CD14-positive monocyte (primary cell): ENCODE measurements at regions not wholly inside any gene's neighbourhood (a gene's known extent, or its start where the extent isn't known, plus 50 kb on each side); places are given as distances from the start of the nearest gene placed in this dataset.

Experiments
- DNase-seq, 3 donors: peaks; one replicate each; pipeline ENCODE4 v3.0.0-alpha.2; 2011 to 2022
- H2AFZ ChIP-seq: 2 replicates; pipeline ENCODE4 v1.6.0; 2012; ENCODE audit warnings: mild to moderate bottlenecking, low read depth, low read length, inconsistent platforms; ENCODE audit not compliant: insufficient read depth, poor library complexity, severe bottlenecking
- H3K27ac ChIP-seq, 2 donors: 1 replicate in 1 of 2; 2 replicates in 1 of 2; pipeline ENCODE4 v1.5.1; 2012 to 2013; ENCODE audit warnings: low read length in 2 of 2, control low read depth in 1 of 2, inconsistent platforms in 1 of 2, low read depth in 1 of 2, mild to moderate bottlenecking in 1 of 2
- H3K27me3 ChIP-seq, 2 donors: one replicate each; pipeline versions ENCODE4 v1.6.0 to v1.6.1; 2011 to 2013; ENCODE audit warnings: low read length in 2 of 2; ENCODE audit not compliant: control insufficient read depth in 2 of 2, insufficient read depth in 2 of 2
- H3K36me3 ChIP-seq, 2 donors: replicated peaks in 1 of 2; 1 replicate in 1 of 2; 2 replicates in 1 of 2; pipeline versions ENCODE4 v1.5.1 to v1.6.1; 2012 to 2013; ENCODE audit warnings: low read length in 2 of 2, control low read depth in 1 of 2, inconsistent platforms in 1 of 2, mild to moderate bottlenecking in 1 of 2; ENCODE audit not compliant: insufficient read depth in 2 of 2, control insufficient read depth in 1 of 2
- H3K4me1 ChIP-seq, 2 donors: 1 replicate in 1 of 2; 2 replicates in 1 of 2; pipeline versions ENCODE4 v1.5.1 to v1.6.1; 2012 to 2013; ENCODE audit warnings: low read length in 2 of 2, control low read depth in 1 of 2, inconsistent platforms in 1 of 2, mild to moderate bottlenecking in 1 of 2, moderate library complexity in 1 of 2; ENCODE audit not compliant: insufficient read depth in 2 of 2, control insufficient read depth in 1 of 2
- H3K4me2 ChIP-seq: replicated peaks from 2 replicates; pipeline ENCODE3; 2012; ENCODE audit warnings: low read length, moderate library complexity, mild to moderate bottlenecking; ENCODE audit not compliant: poor library complexity, severe bottlenecking; ENCODE audit errors: extremely low read depth
- H3K4me3 ChIP-seq, 3 experiments: fragments of 200-600 bp in 1 of 3; sonication (generic) in 1 of 3; replicated peaks in 1 of 3; 1 replicate in 2 of 3; 2 replicates in 1 of 3; pipeline ENCODE4 v1.5.1; 2011 to 2013; ENCODE audit warnings: low read length in 3 of 3, mild to moderate bottlenecking in 3 of 3, control low read depth in 2 of 3, low read depth in 2 of 3, inconsistent platforms in 1 of 3, moderate library complexity in 1 of 3
- H3K79me2 ChIP-seq: 2 replicates; pipeline ENCODE4 v1.6.0; 2012; ENCODE audit warnings: mild to moderate bottlenecking, control low read depth, inconsistent platforms, low read length, moderate library complexity; ENCODE audit not compliant: insufficient read depth
- H3K9ac ChIP-seq: 2 replicates; pipeline ENCODE4 v1.6.0; 2017; ENCODE audit warnings: low read length, mild to moderate bottlenecking; ENCODE audit not compliant: insufficient read depth, poor library complexity, severe bottlenecking
- H3K9me3 ChIP-seq, 2 donors: replicated peaks in 1 of 2; 1 replicate in 1 of 2; 2 replicates in 1 of 2; pipeline versions ENCODE4 v1.5.1 to v1.6.1; 2012 to 2013; ENCODE audit warnings: low read length in 2 of 2, control low read depth in 1 of 2; ENCODE audit not compliant: control insufficient read depth in 1 of 2, insufficient read depth in 1 of 2
- H4K20me1 ChIP-seq: 2 replicates; pipeline ENCODE4 v1.6.0; 2012; ENCODE audit warnings: mild to moderate bottlenecking, low read length, control low read depth, moderate library complexity; ENCODE audit not compliant: insufficient read depth
- H3K27ac Mint-ChIP-seq, 7 donors: one replicate each; pipeline ENCODE4 v1.8.0; 2020; ENCODE audit warnings: mild to moderate bottlenecking in 7 of 7, mixed read lengths in 7 of 7, moderate library complexity in 6 of 7, inconsistent platforms in 2 of 7
- H3K27me3 Mint-ChIP-seq, 3 donors: one replicate each; pipeline ENCODE4 v1.8.0; 2021 to 2022; ENCODE audit warnings: low read depth in 3 of 3, mild to moderate bottlenecking in 3 of 3, mixed read lengths in 3 of 3, moderate library complexity in 3 of 3, inconsistent platforms in 1 of 3
- H3K36me3 Mint-ChIP-seq, 2 donors: one replicate each; pipeline ENCODE4 v1.8.0; 2020; ENCODE audit warnings: mixed read lengths in 2 of 2, inconsistent platforms in 1 of 2, mild to moderate bottlenecking in 1 of 2
- H3K4me1 Mint-ChIP-seq: one replicate; pipeline ENCODE4 v1.8.0; 2020; ENCODE audit warnings: mild to moderate bottlenecking, mixed read lengths
- H3K4me3 Mint-ChIP-seq, 2 donors: one replicate each; pipeline ENCODE4 v1.8.0; 2020; ENCODE audit warnings: mild to moderate bottlenecking in 2 of 2, mixed read lengths in 2 of 2, moderate library complexity in 1 of 2
- H3K9me3 Mint-ChIP-seq, 7 donors: one replicate each; pipeline ENCODE4 v1.8.0; 2020 to 2022; ENCODE audit warnings: mixed read lengths in 7 of 7, mild to moderate bottlenecking in 6 of 7, moderate library complexity in 6 of 7, inconsistent platforms in 2 of 7
- CTCF ChIP-seq: fragments of 200-600 bp; IDR thresholded peaks from one replicate; pipeline ENCODE4 v1.8.0; 2022; ENCODE audit warnings: antibody characterized with exemption, mild to moderate bottlenecking
- WGBS: methylation state at CpG from one replicate; pipeline ENCODE4 v1.1.5; 2013; ENCODE audit warnings: missing lambda C conversion rate; ENCODE audit not compliant: insufficient coverage; 5-methylcytosine and 5-hydroxymethylcytosine counted together
- intact Hi-C, 2 donors: fragments of 100-400 bp; cut with micrococcal nuclease; formaldehyde crosslinking; loops; one replicate each; pipeline versions ENCODE4 v1.15.0 to v1.15.1; 2023

GRCh38 chr5:82649943-82650342 is 371.8 kb upstream of the RPS23 start:
- H3K9me3 Mint-ChIP-seq: no peaks in the 10 kb centered on the region
- WGBS: no CpG with 5 or more reads among the region's 3 CpGs
- no peaks in the 10 kb centered on the region for H3K36me3 Mint-ChIP-seq

GRCh38 chr5:82644766-82645165 is 366.6 kb upstream of the RPS23 start:
- Mint-ChIP-seq H3K36me3 (no peaks in the 10 kb centered on the region), H3K9me3 (no peaks in the 10 kb centered on the region), H3K4me3 (no peak overlapping the region), H3K27ac (no peak overlapping the region), H3K4me1 (peaks cover 5% of the 10 kb centered on the region), H3K27me3 (peaks cover 0 to 6% (median 2%) of the 10 kb centered on the region in 3 donors)
- Histone ChIP-seq H3K9me3 (no peaks in the 10 kb centered on the region), H4K20me1 (no peaks in the 10 kb centered on the region), H3K27ac (no peak overlapping the region), H2AFZ (no peak overlapping the region), H3K36me3 (no peaks in the 10 kb centered on the region), H3K79me2 (no peaks in the 10 kb centered on the region), H3K4me3 (no peak overlapping the region), H3K4me2 (no peak overlapping the region), H3K9ac (no peak overlapping the region), H3K27me3 (no peaks in the 10 kb centered on the region), H3K4me1 (peaks cover 2 to 5% of the 10 kb centered on the region in 2 donors)
- TF ChIP-seq CTCF: no peak
- DNase-seq: no peak
- intact Hi-C loops: loop anchor here (5.0 kb wide), 2 partner anchors 292 to 828 kb away; partner anchors contain the start of gene VCAN (in 1 of the 2)
- no CpG with 5 or more reads among the region's 4 CpGs for WGBS

More at GRCh38 chr5:82649943-82650342, 371.8 kb upstream of the RPS23 start:
- Histone ChIP-seq H3K79me2 (no peaks in the 10 kb centered on the region), H3K9me3 (no peaks in the 10 kb centered on the region), H3K4me1 (no peaks in the 10 kb centered on the region), H3K4me3 (no peak overlapping the region), H3K4me2 (no peak overlapping the region), H3K36me3 (no peaks in the 10 kb centered on the region), H3K27me3 (no peaks in the 10 kb centered on the region), H2AFZ (no peak overlapping the region), H4K20me1 (no peaks in the 10 kb centered on the region), H3K27ac (no peak overlapping the region), H3K9ac (no peak overlapping the region)
- intact Hi-C loops: no loop called here
- Mint-ChIP-seq H3K27ac (no peak overlapping the region), H3K4me1 (no peaks in the 10 kb centered on the region), H3K27me3 (peaks cover 2 to 6% (median 2%) of the 10 kb centered on the region in 3 donors), H3K4me3 (no peak overlapping the region)
- TF ChIP-seq CTCF: no peak
- DNase-seq: no peak
